HUES6 (cell line): ENCODE measurements at regions not wholly inside any gene's neighbourhood (a gene's known extent, or its start where the extent isn't known, plus 50 kb on each side); places are given as distances from the start of the nearest gene placed in this dataset.

ENCODE experiments used
- H3K27ac ChIP-seq: 2 replicates; pipeline ENCODE4 v1.7.0; 2013; ENCODE audit warnings: low read depth, mild to moderate bottlenecking, low read length, inconsistent platforms
- H3K27me3 ChIP-seq: 2 replicates; pipeline ENCODE4 v1.6.1; 2013; ENCODE audit warnings: low read length; ENCODE audit not compliant: control insufficient read depth, insufficient read depth
- H3K36me3 ChIP-seq: 2 replicates; pipeline ENCODE4 v1.6.1; 2013; ENCODE audit warnings: low read length; ENCODE audit not compliant: control insufficient read depth, insufficient read depth
- H3K4me1 ChIP-seq: 2 replicates; pipeline ENCODE4 v1.6.1; 2013; ENCODE audit warnings: low read length; ENCODE audit not compliant: control insufficient read depth, insufficient read depth
- H3K4me3 ChIP-seq: 2 replicates; pipeline ENCODE4 v1.5.1; 2013; ENCODE audit warnings: low read depth, low read length
- H3K9ac ChIP-seq: one replicate; pipeline ENCODE4 v1.6.1; 2013; ENCODE audit warnings: mild to moderate bottlenecking, low read length
- H3K9me3 ChIP-seq: 2 replicates; pipeline ENCODE4 v1.6.1; 2013; ENCODE audit warnings: low read depth, low read length; ENCODE audit not compliant: control insufficient read depth, insufficient read depth

- Histone ChIP-seq H3K4me3 (no peak overlapping the region), H3K4me1 (peaks cover 8% of the 10 kb centered on the region; the same call in 1 of the 2 replicates), H3K36me3 (no peaks in the 10 kb centered on the region), H3K27ac (no peak overlapping the region), H3K9me3 (no peaks in the 10 kb centered on the region), H3K9ac (no peak overlapping the region), H3K27me3 (no peaks in the 10 kb centered on the region)
Measured at GRCh38 chr4:125681240-125681639, 366.5 kb downstream of the FAT4 start.

- Histone ChIP-seq H3K4me1 (peaks cover 8% of the 10 kb centered on the region; the same call in 1 of the 2 replicates), H3K9ac (no peak overlapping the region), H3K9me3 (no peaks in the 10 kb centered on the region), H3K27me3 (no peaks in the 10 kb centered on the region), H3K36me3 (no peaks in the 10 kb centered on the region), H3K4me3 (no peak overlapping the region), H3K27ac (no peak overlapping the region)
Measured at GRCh38 chr4:125682730-125683129, 368.0 kb downstream of the FAT4 start.

GRCh38 chr4:125688841-125689240 is 374.1 kb downstream of the FAT4 start:
- no peaks in the 10 kb centered on the region for H3K36me3 ChIP-seq
- peaks cover 4% of the 10 kb centered on the region for H3K4me1 ChIP-seq
- H3K9ac ChIP-seq = no peak overlapping the region
- H3K27ac ChIP-seq = no peak overlapping the region
- H3K27me3 ChIP-seq = no peaks in the 10 kb centered on the region
- H3K4me3 ChIP-seq = no peak overlapping the region
- no peaks in the 10 kb centered on the region for H3K9me3 ChIP-seq

GRCh38 chr4:125689805-125690204 is 375.1 kb downstream of the FAT4 start:
- peaks cover 4% of the 10 kb centered on the region for H3K4me1 ChIP-seq
- no peak overlapping the region for H3K9ac ChIP-seq
- H3K36me3 ChIP-seq = no peaks in the 10 kb centered on the region
- H3K4me3 ChIP-seq = no peak overlapping the region
- H3K27me3 ChIP-seq = no peaks in the 10 kb centered on the region
- H3K27ac ChIP-seq = no peak overlapping the region
- no peaks in the 10 kb centered on the region for H3K9me3 ChIP-seq

GRCh38 chr4:125693228-125693627 is 378.5 kb downstream of the FAT4 start:
- Histone ChIP-seq H3K4me3 (no peak overlapping the region), H3K27me3 (no peaks in the 10 kb centered on the region), H3K4me1 (peaks cover 4% of the 10 kb centered on the region), H3K9me3 (0 out of 2 replicates have a peak, but pooled peaks cover 3% of the 10 kb centered on the region), H3K27ac (no peak overlapping the region), H3K9ac (no peak overlapping the region), H3K36me3 (no peaks in the 10 kb centered on the region)

GRCh38 chr4:125702406-125702805 is 387.7 kb downstream of the FAT4 start:
- Histone ChIP-seq H3K36me3 (no peaks in the 10 kb centered on the region), H3K9ac (no peak overlapping the region), H3K4me3 (no peak overlapping the region), H3K27me3 (no peaks in the 10 kb centered on the region), H3K27ac (no peak overlapping the region), H3K4me1 (no peaks in the 10 kb centered on the region), H3K9me3 (0 out of 2 replicates have a peak, but pooled peaks cover 8% of the 10 kb centered on the region)

- Histone ChIP-seq H3K4me3 (no peak overlapping the region), H3K27ac (no peak overlapping the region), H3K9ac (no peak overlapping the region), H3K9me3 (0 out of 2 replicates have a peak, but pooled peaks cover 3% of the 10 kb centered on the region), H3K27me3 (no peaks in the 10 kb centered on the region), H3K4me1 (no peaks in the 10 kb centered on the region), H3K36me3 (no peaks in the 10 kb centered on the region)
Measured at GRCh38 chr4:125703443-125703842, 388.7 kb downstream of the FAT4 start.

GRCh38 chr4:125704726-125705125 is 390.0 kb downstream of the FAT4 start:
- Histone ChIP-seq H3K27me3 (no peaks in the 10 kb centered on the region), H3K4me1 (no peaks in the 10 kb centered on the region; the same call in 1 of the 2 replicates), H3K9me3 (no peaks in the 10 kb centered on the region), H3K36me3 (no peaks in the 10 kb centered on the region), H3K27ac (no peak overlapping the region), H3K4me3 (no peak overlapping the region), H3K9ac (no peak overlapping the region)

- Histone ChIP-seq H3K27me3 (no peaks in the 10 kb centered on the region), H3K4me1 (peaks cover 7% of the 10 kb centered on the region), H3K36me3 (no peaks in the 10 kb centered on the region), H3K9ac (no peak overlapping the region), H3K9me3 (no peaks in the 10 kb centered on the region), H3K27ac (no peak overlapping the region), H3K4me3 (no peak overlapping the region)
Measured at GRCh38 chr4:125705681-125706080, 390.9 kb downstream of the FAT4 start.

- no peak overlapping the region for H3K27ac ChIP-seq
- peaks cover 8% of the 10 kb centered on the region for H3K4me1 ChIP-seq
- no peak overlapping the region for H3K9ac ChIP-seq
- H3K36me3 ChIP-seq = no peaks in the 10 kb centered on the region
- H3K4me3 ChIP-seq = no peak overlapping the region
- H3K27me3 ChIP-seq = no peaks in the 10 kb centered on the region
- H3K9me3 ChIP-seq = no peaks in the 10 kb centered on the region
Measured at GRCh38 chr4:125707397-125707796, 392.6 kb downstream of the FAT4 start.

GRCh38 chr4:125710766-125711165 is 396.0 kb downstream of the FAT4 start:
- Histone ChIP-seq H3K36me3 (no peaks in the 10 kb centered on the region), H3K9me3 (no peaks in the 10 kb centered on the region), H3K27ac (no peak overlapping the region), H3K9ac (no peak overlapping the region), H3K4me3 (no peak overlapping the region), H3K27me3 (no peaks in the 10 kb centered on the region), H3K4me1 (peaks cover 17% of the 10 kb centered on the region)

GRCh38 chr4:125714049-125714448 is 399.3 kb downstream of the FAT4 start:
- Histone ChIP-seq H3K36me3 (no peaks in the 10 kb centered on the region), H3K4me3 (no peak overlapping the region), H3K4me1 (peaks cover 17% of the 10 kb centered on the region), H3K27me3 (no peaks in the 10 kb centered on the region), H3K9me3 (no peaks in the 10 kb centered on the region), H3K9ac (no peak overlapping the region), H3K27ac (no peak overlapping the region)
